CD14-positive monocyte (primary cell): ENCODE measurements at regions not wholly inside any gene's neighbourhood (a gene's known extent, or its start where the extent isn't known, plus 50 kb on each side); places are given as distances from the start of the nearest gene placed in this dataset.

ENCODE experiments used
- DNase-seq, 3 donors: peaks; one replicate each; pipeline ENCODE4 v3.0.0-alpha.2; 2011 to 2022
- H2AFZ ChIP-seq: 2 replicates; pipeline ENCODE4 v1.6.0; 2012; ENCODE audit warnings: mild to moderate bottlenecking, low read depth, low read length, inconsistent platforms; ENCODE audit not compliant: insufficient read depth, poor library complexity, severe bottlenecking
- H3K27ac ChIP-seq, 2 donors: 1 replicate in 1 of 2; 2 replicates in 1 of 2; pipeline ENCODE4 v1.5.1; 2012 to 2013; ENCODE audit warnings: low read length in 2 of 2, control low read depth in 1 of 2, inconsistent platforms in 1 of 2, low read depth in 1 of 2, mild to moderate bottlenecking in 1 of 2
- H3K27me3 ChIP-seq, 2 donors: one replicate each; pipeline versions ENCODE4 v1.6.0 to v1.6.1; 2011 to 2013; ENCODE audit warnings: low read length in 2 of 2; ENCODE audit not compliant: control insufficient read depth in 2 of 2, insufficient read depth in 2 of 2
- H3K36me3 ChIP-seq, 2 donors: replicated peaks in 1 of 2; 1 replicate in 1 of 2; 2 replicates in 1 of 2; pipeline versions ENCODE4 v1.5.1 to v1.6.1; 2012 to 2013; ENCODE audit warnings: low read length in 2 of 2, control low read depth in 1 of 2, inconsistent platforms in 1 of 2, mild to moderate bottlenecking in 1 of 2; ENCODE audit not compliant: insufficient read depth in 2 of 2, control insufficient read depth in 1 of 2
- H3K4me1 ChIP-seq, 2 donors: 1 replicate in 1 of 2; 2 replicates in 1 of 2; pipeline versions ENCODE4 v1.5.1 to v1.6.1; 2012 to 2013; ENCODE audit warnings: low read length in 2 of 2, control low read depth in 1 of 2, inconsistent platforms in 1 of 2, mild to moderate bottlenecking in 1 of 2, moderate library complexity in 1 of 2; ENCODE audit not compliant: insufficient read depth in 2 of 2, control insufficient read depth in 1 of 2
- H3K4me2 ChIP-seq: replicated peaks from 2 replicates; pipeline ENCODE3; 2012; ENCODE audit warnings: low read length, moderate library complexity, mild to moderate bottlenecking; ENCODE audit not compliant: poor library complexity, severe bottlenecking; ENCODE audit errors: extremely low read depth
- H3K4me3 ChIP-seq, 3 experiments: fragments of 200-600 bp in 1 of 3; sonication (generic) in 1 of 3; replicated peaks in 1 of 3; 1 replicate in 2 of 3; 2 replicates in 1 of 3; pipeline ENCODE4 v1.5.1; 2011 to 2013; ENCODE audit warnings: low read length in 3 of 3, mild to moderate bottlenecking in 3 of 3, control low read depth in 2 of 3, low read depth in 2 of 3, inconsistent platforms in 1 of 3, moderate library complexity in 1 of 3
- H3K79me2 ChIP-seq: 2 replicates; pipeline ENCODE4 v1.6.0; 2012; ENCODE audit warnings: mild to moderate bottlenecking, control low read depth, inconsistent platforms, low read length, moderate library complexity; ENCODE audit not compliant: insufficient read depth
- H3K9ac ChIP-seq: 2 replicates; pipeline ENCODE4 v1.6.0; 2017; ENCODE audit warnings: low read length, mild to moderate bottlenecking; ENCODE audit not compliant: insufficient read depth, poor library complexity, severe bottlenecking
- H3K9me3 ChIP-seq, 2 donors: replicated peaks in 1 of 2; 1 replicate in 1 of 2; 2 replicates in 1 of 2; pipeline versions ENCODE4 v1.5.1 to v1.6.1; 2012 to 2013; ENCODE audit warnings: low read length in 2 of 2, control low read depth in 1 of 2; ENCODE audit not compliant: control insufficient read depth in 1 of 2, insufficient read depth in 1 of 2
- H4K20me1 ChIP-seq: 2 replicates; pipeline ENCODE4 v1.6.0; 2012; ENCODE audit warnings: mild to moderate bottlenecking, low read length, control low read depth, moderate library complexity; ENCODE audit not compliant: insufficient read depth
- H3K27ac Mint-ChIP-seq, 7 donors: one replicate each; pipeline ENCODE4 v1.8.0; 2020; ENCODE audit warnings: mild to moderate bottlenecking in 7 of 7, mixed read lengths in 7 of 7, moderate library complexity in 6 of 7, inconsistent platforms in 2 of 7
- H3K27me3 Mint-ChIP-seq, 3 donors: one replicate each; pipeline ENCODE4 v1.8.0; 2021 to 2022; ENCODE audit warnings: low read depth in 3 of 3, mild to moderate bottlenecking in 3 of 3, mixed read lengths in 3 of 3, moderate library complexity in 3 of 3, inconsistent platforms in 1 of 3
- H3K36me3 Mint-ChIP-seq, 2 donors: one replicate each; pipeline ENCODE4 v1.8.0; 2020; ENCODE audit warnings: mixed read lengths in 2 of 2, inconsistent platforms in 1 of 2, mild to moderate bottlenecking in 1 of 2
- H3K4me1 Mint-ChIP-seq: one replicate; pipeline ENCODE4 v1.8.0; 2020; ENCODE audit warnings: mild to moderate bottlenecking, mixed read lengths
- H3K4me3 Mint-ChIP-seq, 2 donors: one replicate each; pipeline ENCODE4 v1.8.0; 2020; ENCODE audit warnings: mild to moderate bottlenecking in 2 of 2, mixed read lengths in 2 of 2, moderate library complexity in 1 of 2
- H3K9me3 Mint-ChIP-seq, 7 donors: one replicate each; pipeline ENCODE4 v1.8.0; 2020 to 2022; ENCODE audit warnings: mixed read lengths in 7 of 7, mild to moderate bottlenecking in 6 of 7, moderate library complexity in 6 of 7, inconsistent platforms in 2 of 7
- WGBS: methylation state at CpG from one replicate; pipeline ENCODE4 v1.1.5; 2013; ENCODE audit warnings: missing lambda C conversion rate; ENCODE audit not compliant: insufficient coverage; 5-methylcytosine and 5-hydroxymethylcytosine counted together
- intact Hi-C, 2 donors: fragments of 100-400 bp; cut with micrococcal nuclease; formaldehyde crosslinking; loops; one replicate each; pipeline versions ENCODE4 v1.15.0 to v1.15.1; 2023
- TF ChIP-seq, protein P1 (sequence below): fragments of 200-600 bp; IDR thresholded peaks from one replicate; pipeline ENCODE4 v1.8.0; 2022; ENCODE audit warnings: antibody characterized with exemption, mild to moderate bottlenecking

DNA sequence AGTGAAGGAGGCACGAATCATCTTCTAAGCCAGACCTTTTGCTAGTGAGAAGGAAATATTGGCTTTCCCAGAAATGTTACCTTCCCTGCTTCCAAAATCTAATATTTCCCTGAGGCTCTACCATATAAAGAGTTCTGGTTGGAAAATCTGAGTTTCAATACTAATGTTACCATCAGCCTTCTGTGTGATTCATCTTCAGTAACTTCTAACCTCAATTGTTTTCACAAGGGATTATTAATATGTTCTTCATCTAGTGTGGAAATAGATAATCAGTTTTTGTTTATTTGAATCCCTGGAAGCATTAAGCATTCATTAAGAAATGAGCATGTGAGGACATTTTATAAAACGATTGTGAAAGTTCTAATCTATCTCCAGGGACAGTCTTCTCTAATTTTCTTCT, 720.9 kb downstream of the AACS start:
- H3K9me3 ChIP-seq: peaks cover 13 to 24% of the 10 kb centered on the region in 2 donors
- no peak overlapping the region for H3K9ac ChIP-seq
- Mint-ChIP-seq H3K4me1 (no peaks in the 10 kb centered on the region), H3K4me3 (no peak overlapping the region), H3K36me3 (no peaks in the 10 kb centered on the region), H3K27me3 (peaks cover 0 to 1% (median 0%) of the 10 kb centered on the region in 3 donors), H3K27ac (no peak overlapping the region), H3K9me3 (peaks cover 5 to 22% (median 12%) of the 10 kb centered on the region in 7 donors)
- no peak overlapping the region for H3K4me2 ChIP-seq
- TF ChIP-seq, protein P1, sequence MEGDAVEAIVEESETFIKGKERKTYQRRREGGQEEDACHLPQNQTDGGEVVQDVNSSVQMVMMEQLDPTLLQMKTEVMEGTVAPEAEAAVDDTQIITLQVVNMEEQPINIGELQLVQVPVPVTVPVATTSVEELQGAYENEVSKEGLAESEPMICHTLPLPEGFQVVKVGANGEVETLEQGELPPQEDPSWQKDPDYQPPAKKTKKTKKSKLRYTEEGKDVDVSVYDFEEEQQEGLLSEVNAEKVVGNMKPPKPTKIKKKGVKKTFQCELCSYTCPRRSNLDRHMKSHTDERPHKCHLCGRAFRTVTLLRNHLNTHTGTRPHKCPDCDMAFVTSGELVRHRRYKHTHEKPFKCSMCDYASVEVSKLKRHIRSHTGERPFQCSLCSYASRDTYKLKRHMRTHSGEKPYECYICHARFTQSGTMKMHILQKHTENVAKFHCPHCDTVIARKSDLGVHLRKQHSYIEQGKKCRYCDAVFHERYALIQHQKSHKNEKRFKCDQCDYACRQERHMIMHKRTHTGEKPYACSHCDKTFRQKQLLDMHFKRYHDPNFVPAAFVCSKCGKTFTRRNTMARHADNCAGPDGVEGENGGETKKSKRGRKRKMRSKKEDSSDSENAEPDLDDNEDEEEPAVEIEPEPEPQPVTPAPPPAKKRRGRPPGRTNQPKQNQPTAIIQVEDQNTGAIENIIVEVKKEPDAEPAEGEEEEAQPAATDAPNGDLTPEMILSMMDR: no peak
- H3K79me2 ChIP-seq: no peaks in the 10 kb centered on the region
- no peak overlapping the region for H3K4me3 ChIP-seq
- H3K36me3 ChIP-seq: no peaks in the 10 kb centered on the region
- no peak overlapping the region for H3K27ac ChIP-seq
- no peak for DNase-seq
- no peaks in the 10 kb centered on the region for H3K4me1 ChIP-seq
- H2AFZ ChIP-seq: no peak overlapping the region
- WGBS: no CpG with 5 or more reads among the region's 2 CpGs
- intact Hi-C loops: no loop called here
- H4K20me1 ChIP-seq: no peaks in the 10 kb centered on the region
- H3K27me3 ChIP-seq: no peaks in the 10 kb centered on the region

DNA sequence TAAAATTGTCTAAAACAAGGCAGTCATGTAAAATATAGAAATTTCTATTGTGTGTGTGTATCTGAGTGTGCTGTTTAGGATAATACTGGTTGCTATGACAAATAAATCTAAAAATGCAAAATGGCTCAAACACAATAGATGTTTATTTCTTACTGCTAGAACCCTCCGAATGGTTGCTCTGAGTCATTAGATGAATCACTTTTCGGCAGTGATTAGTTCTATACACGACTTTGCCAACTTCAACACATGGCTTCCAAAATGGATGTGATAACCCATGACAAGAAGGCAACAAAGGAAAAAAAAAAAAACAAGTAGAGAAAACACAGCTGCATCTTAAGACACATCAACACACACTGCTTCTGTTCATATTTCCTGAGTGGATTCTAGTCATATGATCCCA, 729.2 kb downstream of the AACS start:
- Histone ChIP-seq H3K27ac (no peak overlapping the region), H3K4me1 (no peaks in the 10 kb centered on the region), H3K9ac (no peak overlapping the region), H3K36me3 (no peaks in the 10 kb centered on the region), H3K79me2 (no peaks in the 10 kb centered on the region), H3K9me3 (peaks cover 11 to 19% of the 10 kb centered on the region in 2 donors), H3K4me2 (no peak overlapping the region), H3K27me3 (no peaks in the 10 kb centered on the region), H3K4me3 (no peak overlapping the region), H2AFZ (no peak overlapping the region), H4K20me1 (no peaks in the 10 kb centered on the region)
- intact Hi-C loops: no loop called here
- TF ChIP-seq, protein P1: no peak
- Mint-ChIP-seq H3K4me1 (no peaks in the 10 kb centered on the region), H3K27me3 (peaks cover 0 to 1% (median 0%) of the 10 kb centered on the region in 3 donors), H3K27ac (no peak overlapping the region), H3K4me3 (no peak overlapping the region), H3K9me3 (peaks cover 5 to 21% (median 9%) of the 10 kb centered on the region in 7 donors), H3K36me3 (no peaks in the 10 kb centered on the region)
- no peak for DNase-seq
- no CpG with 5 or more reads among the region's 3 CpGs for WGBS
